HCT116 (cell line): ENCODE measurements at regions not wholly inside any gene's neighbourhood (a gene's known extent, or its start where the extent isn't known, plus 50 kb on each side); places are given as distances from the start of the nearest gene placed in this dataset.

ENCODE experiments used
- ATAC-seq: fragments of 200-7000 bp; cut with Tn5 transposase; 2 replicates; pipeline ENCODE4 v1.9.1; 2020; ENCODE audit warnings: mild to moderate bottlenecking, moderate library complexity
- BruUV-seq: library from RNA; stranded (reverse); fragments of 400-500 nt; replicated peaks from 2 replicates; lab custom pipeline; 2021; lab: Mats Ljungman, UMichigan
- CTCF ChIA-PET: fragments of 300-600 bp; sonication (Branson Sonifier 250); formaldehyde crosslinking; loops from one replicate; lab custom pipeline; 2021; ENCODE audit warnings: antibody characterized with exemption; lab: Charles Lee
- POLR2A ChIA-PET: fragments of 300-600, 350-600 bp; sonication (Branson Sonifier 250); formaldehyde crosslinking; loops from one replicate; lab custom pipeline; 2021; ENCODE audit warnings: antibody characterized with exemption; lab: Charles Lee
- RAD21 ChIA-PET, 2 experiments: fragments of 300-600 bp; sonication (Branson Sonifier 250); formaldehyde crosslinking; loops; one replicate each; lab custom pipeline; 2023; ENCODE audit warnings: low total read pairs in 2 of 2; ENCODE audit not compliant: uncharacterized antibody in 2 of 2, unreplicated experiment in 2 of 2, low non-redundant PET in 1 of 2; lab: Charles Lee
- DNase-seq: peaks from one replicate; pipeline ENCODE4 v3.0.0-alpha.2; 2010; ENCODE audit warnings: low read depth, low spot score
- H2AFZ ChIP-seq: fragments of 200-600 bp; shearing (Covaris generic), sonication (generic); 2 replicates; pipeline ENCODE4 v1.6.1; 2017; ENCODE audit warnings: low read depth, mixed run types, mixed read lengths, antibody characterized with exemption, low read length; ENCODE audit not compliant: poor library complexity, severe bottlenecking
- H3K27ac ChIP-seq: 2 replicates; pipeline ENCODE4 v1.5.1; 2012; ENCODE audit warnings: low read depth, low read length
- H3K27me3 ChIP-seq: fragments of 200-600 bp; sonication (generic); 2 replicates; pipeline ENCODE4 v1.6.1; 2016; ENCODE audit warnings: mixed run types, low read length, mixed read lengths; ENCODE audit not compliant: insufficient read depth
- H3K36me3 ChIP-seq, 2 experiments: fragments of 200-500 bp in 1 of 2; fragments of 200-600 bp in 1 of 2; sonication (Bioruptor generic) in 1 of 2; sonication (generic) in 1 of 2; 2 replicates each; pipeline versions ENCODE4 v1.5.1 to v1.6.1; 2014 to 2016; ENCODE audit warnings: low read length in 2 of 2, inconsistent platforms in 1 of 2, mixed read lengths in 1 of 2, mixed run types in 1 of 2; ENCODE audit not compliant: insufficient read depth in 2 of 2, control insufficient read depth in 1 of 2
- H3K4me1 ChIP-seq, 2 experiments: fragments of 200-600 bp in 1 of 2; sonication (generic) in 1 of 2; 2 replicates each; pipeline versions ENCODE4 v1.5.1 to v1.6.1; 2012 to 2017; ENCODE audit warnings: low read length in 2 of 2, inconsistent platforms in 1 of 2, mild to moderate bottlenecking in 1 of 2, mixed read lengths in 1 of 2, mixed run types in 1 of 2, moderate library complexity in 1 of 2; ENCODE audit not compliant: insufficient read depth in 2 of 2, control insufficient read depth in 1 of 2
- H3K4me2 ChIP-seq: fragments of 200-600 bp; sonication (generic); 2 replicates; pipeline ENCODE4 v1.6.1; 2017; ENCODE audit warnings: mixed run types, low read length, mixed read lengths
- H3K4me3 ChIP-seq, 2 experiments: fragments of 200-600 bp in 1 of 2; sonication (generic) in 1 of 2; replicated peaks in 1 of 2; 2 replicates each; pipeline ENCODE4 v1.5.1; 2011 to 2016; ENCODE audit warnings: low read length in 2 of 2, control low read depth in 1 of 2, low read depth in 1 of 2, mild to moderate bottlenecking in 1 of 2, mixed read lengths in 1 of 2, mixed run types in 1 of 2
- H3K79me2 ChIP-seq: fragments of 200-600 bp; sonication (generic); 2 replicates; pipeline ENCODE4 v1.6.1; 2017; ENCODE audit warnings: mild to moderate bottlenecking, mixed run types, low read length, moderate library complexity, mixed read lengths; ENCODE audit not compliant: insufficient read depth
- H3K9ac ChIP-seq: fragments of 200-600 bp; sonication (generic); 2 replicates; pipeline ENCODE4 v1.6.1; 2016; ENCODE audit warnings: low read length, mixed read lengths
- H3K9me2 ChIP-seq: fragments of 200-600 bp; sonication (generic), shearing (Covaris generic); 2 replicates; pipeline ENCODE4 v1.6.1; 2017; ENCODE audit warnings: mixed run types, mild to moderate bottlenecking, moderate library complexity; ENCODE audit not compliant: insufficient read depth
- H3K9me3 ChIP-seq, 2 experiments: fragments of 200-500 bp in 1 of 2; fragments of 200-600 bp in 1 of 2; sonication (Bioruptor generic) in 1 of 2; sonication (generic) in 1 of 2; 2 replicates each; pipeline ENCODE4 v1.6.1; 2014 to 2017; ENCODE audit warnings: low read length in 2 of 2, mixed read lengths in 2 of 2, inconsistent platforms in 1 of 2, low read depth in 1 of 2, mild to moderate bottlenecking in 1 of 2, mixed run types in 1 of 2, moderate library complexity in 1 of 2; ENCODE audit not compliant: control insufficient read depth in 1 of 2, insufficient read depth in 1 of 2
- H4K20me1 ChIP-seq: fragments of 200-600 bp; sonication (generic), shearing (Covaris generic); 2 replicates; pipeline ENCODE4 v1.6.1; 2017; ENCODE audit warnings: mixed run types, mild to moderate bottlenecking, moderate library complexity; ENCODE audit not compliant: insufficient read depth
- ATF3 ChIP-seq: IDR thresholded peaks from 2 replicates; pipeline ENCODE4 v1.6.1; 2012
- CEBPB ChIP-seq: IDR thresholded peaks from 2 replicates; pipeline ENCODE4 v1.6.1; 2012; ENCODE audit warnings: low read depth
- EGR1 ChIP-seq: IDR thresholded peaks from 2 replicates; pipeline ENCODE4 v1.6.1; 2012; ENCODE audit warnings: low read depth
- FOSL1 ChIP-seq: IDR thresholded peaks from 2 replicates; pipeline ENCODE4 v1.6.1; 2012; ENCODE audit warnings: low read depth
- JUND ChIP-seq: IDR thresholded peaks from 2 replicates; pipeline ENCODE4 v1.6.1; 2012
- POLR2A ChIP-seq: IDR thresholded peaks from 2 replicates; pipeline ENCODE4 v1.7.0; 2011; ENCODE audit warnings: borderline replicate concordance; ENCODE audit not compliant: insufficient read depth, insufficient read length; ENCODE audit errors: extremely low read depth
- RAD21 ChIP-seq: IDR thresholded peaks from 2 replicates; pipeline ENCODE4 v1.6.1; 2012; ENCODE audit warnings: low read depth, mild to moderate bottlenecking
- SP1 ChIP-seq: IDR thresholded peaks from 2 replicates; pipeline ENCODE4 v1.6.1; 2012; ENCODE audit warnings: low read depth
- SRF ChIP-seq: IDR thresholded peaks from 2 replicates; pipeline ENCODE4 v1.6.1; 2012; ENCODE audit warnings: low read depth
- ZFX ChIP-seq: fragments of 450-650 bp; IDR thresholded peaks from 2 replicates; pipeline ENCODE4 v1.6.1; 2017
- ZNF274 ChIP-seq: fragments of 200-500 bp; sonication (Bioruptor generic); IDR thresholded peaks from 2 replicates; pipeline ENCODE4 v1.6.1; 2014; ENCODE audit warnings: mild to moderate bottlenecking, low read depth, low read length, inconsistent platforms
- intact Hi-C: fragments of 100-400 bp; cut with micrococcal nuclease; formaldehyde crosslinking; loops from 2 replicates; pipeline ENCODE4 v1.10.0; 2022
- TF ChIP-seq, protein P1 (sequence below): IDR thresholded peaks from 2 replicates; pipeline ENCODE4 v1.6.1; 2012
- TF ChIP-seq, protein P2 (sequence below): IDR thresholded peaks from 2 replicates; pipeline ENCODE4 v1.6.1; 2012; ENCODE audit warnings: low read depth
- TF ChIP-seq, protein P3 (sequence below): IDR thresholded peaks from 2 replicates; pipeline ENCODE4 v1.6.1; 2011; ENCODE audit warnings: mild to moderate bottlenecking, low read length, moderate library complexity; ENCODE audit not compliant: insufficient replicate concordance; ENCODE audit errors: extremely low read depth

DNA sequence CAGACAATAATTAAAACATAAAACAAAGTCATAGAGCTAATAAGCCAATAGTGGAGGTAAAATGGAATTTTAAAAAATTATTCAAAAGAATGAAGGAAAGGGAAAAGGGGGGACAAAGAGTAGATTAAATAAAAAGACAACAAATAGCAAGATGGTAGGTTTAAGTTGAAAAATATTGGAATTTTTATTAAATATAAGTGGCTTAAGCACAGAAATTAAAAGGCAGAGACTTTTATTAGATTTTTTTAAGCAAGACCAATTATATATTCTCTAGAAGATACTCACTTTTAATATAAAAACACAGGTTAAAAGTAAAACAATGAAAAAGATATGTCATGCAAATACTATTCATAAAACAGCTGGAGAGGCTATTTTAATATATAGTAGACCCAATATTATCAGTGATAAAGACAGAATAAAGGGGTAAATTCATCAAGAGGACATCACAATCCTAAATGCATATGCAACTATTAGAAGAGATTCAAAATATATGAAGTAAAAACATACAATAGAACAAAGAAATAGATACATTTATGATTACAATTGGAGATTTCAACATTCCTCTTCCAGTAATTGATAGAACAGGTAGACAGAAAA lies 98.7 kb downstream of the CYP26B1 start:
- ATAC-seq: no peak

More for the DNA sequence above, 98.7 kb downstream of the CYP26B1 start:
- no peaks in the 10 kb centered on the region; the same call in 1 of the 2 replicates for H3K9me2 ChIP-seq
- ChIA-PET POLR2A (no interaction called here), CTCF (no interaction called here), RAD21 (no interaction called here)
- no peaks in the 10 kb centered on the region for H3K79me2 ChIP-seq
- no peaks in the 10 kb centered on the region for H4K20me1 ChIP-seq
- no TSS peak for BruUV-seq
- no peak overlapping the region for H3K27ac ChIP-seq
- no peaks in the 10 kb centered on the region for H3K36me3 ChIP-seq
- DNase-seq: no peak
- TF ChIP-seq, protein P1, sequence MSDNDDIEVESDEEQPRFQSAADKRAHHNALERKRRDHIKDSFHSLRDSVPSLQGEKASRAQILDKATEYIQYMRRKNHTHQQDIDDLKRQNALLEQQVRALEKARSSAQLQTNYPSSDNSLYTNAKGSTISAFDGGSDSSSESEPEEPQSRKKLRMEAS: no peak
- TF ChIP-seq CEBPB (no peak), POLR2A (no peak), SRF (no peak), JUND (no peak), EGR1 (no peak), ZFX (no peak), SP1 (no peak), ATF3 (no peak), FOSL1 (no peak), ZNF274 (no peak), RAD21 (no peak)
- TF ChIP-seq, protein P2, sequence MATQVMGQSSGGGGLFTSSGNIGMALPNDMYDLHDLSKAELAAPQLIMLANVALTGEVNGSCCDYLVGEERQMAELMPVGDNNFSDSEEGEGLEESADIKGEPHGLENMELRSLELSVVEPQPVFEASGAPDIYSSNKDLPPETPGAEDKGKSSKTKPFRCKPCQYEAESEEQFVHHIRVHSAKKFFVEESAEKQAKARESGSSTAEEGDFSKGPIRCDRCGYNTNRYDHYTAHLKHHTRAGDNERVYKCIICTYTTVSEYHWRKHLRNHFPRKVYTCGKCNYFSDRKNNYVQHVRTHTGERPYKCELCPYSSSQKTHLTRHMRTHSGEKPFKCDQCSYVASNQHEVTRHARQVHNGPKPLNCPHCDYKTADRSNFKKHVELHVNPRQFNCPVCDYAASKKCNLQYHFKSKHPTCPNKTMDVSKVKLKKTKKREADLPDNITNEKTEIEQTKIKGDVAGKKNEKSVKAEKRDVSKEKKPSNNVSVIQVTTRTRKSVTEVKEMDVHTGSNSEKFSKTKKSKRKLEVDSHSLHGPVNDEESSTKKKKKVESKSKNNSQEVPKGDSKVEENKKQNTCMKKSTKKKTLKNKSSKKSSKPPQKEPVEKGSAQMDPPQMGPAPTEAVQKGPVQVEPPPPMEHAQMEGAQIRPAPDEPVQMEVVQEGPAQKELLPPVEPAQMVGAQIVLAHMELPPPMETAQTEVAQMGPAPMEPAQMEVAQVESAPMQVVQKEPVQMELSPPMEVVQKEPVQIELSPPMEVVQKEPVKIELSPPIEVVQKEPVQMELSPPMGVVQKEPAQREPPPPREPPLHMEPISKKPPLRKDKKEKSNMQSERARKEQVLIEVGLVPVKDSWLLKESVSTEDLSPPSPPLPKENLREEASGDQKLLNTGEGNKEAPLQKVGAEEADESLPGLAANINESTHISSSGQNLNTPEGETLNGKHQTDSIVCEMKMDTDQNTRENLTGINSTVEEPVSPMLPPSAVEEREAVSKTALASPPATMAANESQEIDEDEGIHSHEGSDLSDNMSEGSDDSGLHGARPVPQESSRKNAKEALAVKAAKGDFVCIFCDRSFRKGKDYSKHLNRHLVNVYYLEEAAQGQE: no peak
- TF ChIP-seq, protein P3, sequence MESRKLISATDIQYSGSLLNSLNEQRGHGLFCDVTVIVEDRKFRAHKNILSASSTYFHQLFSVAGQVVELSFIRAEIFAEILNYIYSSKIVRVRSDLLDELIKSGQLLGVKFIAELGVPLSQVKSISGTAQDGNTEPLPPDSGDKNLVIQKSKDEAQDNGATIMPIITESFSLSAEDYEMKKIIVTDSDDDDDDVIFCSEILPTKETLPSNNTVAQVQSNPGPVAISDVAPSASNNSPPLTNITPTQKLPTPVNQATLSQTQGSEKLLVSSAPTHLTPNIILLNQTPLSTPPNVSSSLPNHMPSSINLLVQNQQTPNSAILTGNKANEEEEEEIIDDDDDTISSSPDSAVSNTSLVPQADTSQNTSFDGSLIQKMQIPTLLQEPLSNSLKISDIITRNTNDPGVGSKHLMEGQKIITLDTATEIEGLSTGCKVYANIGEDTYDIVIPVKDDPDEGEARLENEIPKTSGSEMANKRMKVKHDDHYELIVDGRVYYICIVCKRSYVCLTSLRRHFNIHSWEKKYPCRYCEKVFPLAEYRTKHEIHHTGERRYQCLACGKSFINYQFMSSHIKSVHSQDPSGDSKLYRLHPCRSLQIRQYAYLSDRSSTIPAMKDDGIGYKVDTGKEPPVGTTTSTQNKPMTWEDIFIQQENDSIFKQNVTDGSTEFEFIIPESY: no peak
- TF ChIP-seq, all 23 proteins: peak for 0
- Histone ChIP-seq H3K4me3 (no peak overlapping the region), H3K4me1 (no peaks in the 10 kb centered on the region), H2AFZ (no peak overlapping the region), H3K9ac (no peak overlapping the region), H3K4me2 (no peak overlapping the region), H3K27me3 (no peaks in the 10 kb centered on the region), H3K9me3 (peaks cover 3 to 5% of the 10 kb centered on the region in 2 experiments; a peak in 2 of 4 replicates)
- intact Hi-C loops: no loop called here
